A549 (cell line): ENCODE measurements at regions not wholly inside any gene's neighbourhood (a gene's known extent, or its start where the extent isn't known, plus 50 kb on each side); places are given as distances from the start of the nearest gene placed in this dataset.
A peak's percentile ranks its signal among the peaks of the same experiment; 100 is the strongest.

Experiments used
- CTCF ChIP-seq: fragments of >200 bp; sonication (Bioruptor Twin); formaldehyde crosslinking; IDR thresholded peaks from 3 replicates; pipeline ENCODE4 v1.5.1; 2016
- E2F6 ChIP-seq: IDR thresholded peaks from 2 replicates; pipeline ENCODE4 v1.6.1; 2012; ENCODE audit warnings: low read depth, borderline replicate concordance
- HMGXB4 ChIP-seq: fragments of 250-450 bp; sonication (Bioruptor Pico); IDR thresholded peaks from 2 replicates; pipeline ENCODE4 v1.5.0; 2021; ENCODE audit warnings: mild to moderate bottlenecking, moderate library complexity, borderline replicate concordance
- HOXA7 ChIP-seq: fragments of 250-450 bp; sonication (Bioruptor Pico); IDR thresholded peaks from 2 replicates; pipeline ENCODE4 v1.5.0; 2020; ENCODE audit warnings: mild to moderate bottlenecking, moderate library complexity
- RFX5 ChIP-seq: fragments of 450-650 bp; IDR thresholded peaks from 2 replicates; pipeline ENCODE4 v1.7.1; 2014; ENCODE audit warnings: antibody characterized with exemption, mild to moderate bottlenecking, moderate library complexity

DNA sequence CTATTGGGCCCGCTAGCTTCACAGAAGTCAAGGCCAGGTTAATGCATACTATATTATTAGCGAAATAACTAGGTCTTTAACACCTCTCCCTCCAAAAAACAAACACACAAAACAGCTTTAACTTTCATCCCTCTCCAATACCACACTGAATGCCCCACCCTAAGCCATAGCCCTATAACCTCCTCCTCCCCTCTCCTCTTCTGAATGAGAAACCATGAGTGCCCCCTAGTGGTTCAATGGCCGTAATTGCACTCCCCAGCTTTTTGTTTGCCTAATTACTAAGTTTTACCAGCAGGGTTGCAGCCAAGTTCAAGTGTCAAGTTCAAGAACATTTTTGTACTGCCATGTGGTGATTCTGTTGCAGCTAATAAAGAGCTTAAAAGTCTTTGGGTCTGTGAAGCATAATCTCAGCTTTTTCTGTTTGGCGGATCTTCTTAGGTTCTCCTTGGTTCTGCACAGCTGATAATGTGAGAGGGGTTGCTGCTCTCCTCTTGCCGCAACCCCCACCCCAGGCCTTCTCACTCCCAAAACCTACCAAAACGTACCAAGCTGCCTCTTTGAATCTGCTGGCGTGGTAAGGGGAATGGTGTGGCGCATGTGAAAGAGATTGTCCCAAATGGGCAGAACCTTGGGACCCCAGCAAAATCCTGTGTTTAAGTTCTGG lies 57.9 kb downstream of the RPL22L1 start:
- TF ChIP-seq CTCF (peak; percentile 79), RFX5 (no peak), HOXA7 (CRISPR knock-in tag) (no peak), E2F6 (no peak), HMGXB4 (CRISPR knock-in tag) (no peak)
